ENCODE measurements at regions not wholly inside any gene's neighbourhood (a gene's known extent, or its start where the extent isn't known, plus 50 kb on each side); places are given as distances from the start of the nearest gene placed in this dataset.

DNA sequence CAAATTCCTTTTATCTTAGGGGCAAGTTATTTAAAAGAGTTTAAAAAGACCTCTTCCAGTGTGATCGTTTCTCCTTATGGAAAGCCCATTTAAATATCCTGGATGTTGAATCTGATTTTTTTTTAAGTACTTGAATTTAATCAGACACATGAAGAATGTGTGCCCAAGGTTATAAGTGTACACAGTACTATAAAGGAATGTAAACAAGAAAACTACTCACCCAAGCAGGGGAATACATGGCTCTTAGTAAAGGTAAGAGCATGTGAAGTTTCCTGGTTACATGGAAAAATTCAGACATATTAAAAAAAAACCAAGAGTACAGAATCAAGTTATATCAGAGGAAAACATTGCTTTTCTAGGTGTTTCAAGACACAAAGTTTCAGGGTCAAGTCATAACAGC, 546.9 kb downstream of the MATN1 start (continued):
- TF ChIP-seq, protein P1, sequence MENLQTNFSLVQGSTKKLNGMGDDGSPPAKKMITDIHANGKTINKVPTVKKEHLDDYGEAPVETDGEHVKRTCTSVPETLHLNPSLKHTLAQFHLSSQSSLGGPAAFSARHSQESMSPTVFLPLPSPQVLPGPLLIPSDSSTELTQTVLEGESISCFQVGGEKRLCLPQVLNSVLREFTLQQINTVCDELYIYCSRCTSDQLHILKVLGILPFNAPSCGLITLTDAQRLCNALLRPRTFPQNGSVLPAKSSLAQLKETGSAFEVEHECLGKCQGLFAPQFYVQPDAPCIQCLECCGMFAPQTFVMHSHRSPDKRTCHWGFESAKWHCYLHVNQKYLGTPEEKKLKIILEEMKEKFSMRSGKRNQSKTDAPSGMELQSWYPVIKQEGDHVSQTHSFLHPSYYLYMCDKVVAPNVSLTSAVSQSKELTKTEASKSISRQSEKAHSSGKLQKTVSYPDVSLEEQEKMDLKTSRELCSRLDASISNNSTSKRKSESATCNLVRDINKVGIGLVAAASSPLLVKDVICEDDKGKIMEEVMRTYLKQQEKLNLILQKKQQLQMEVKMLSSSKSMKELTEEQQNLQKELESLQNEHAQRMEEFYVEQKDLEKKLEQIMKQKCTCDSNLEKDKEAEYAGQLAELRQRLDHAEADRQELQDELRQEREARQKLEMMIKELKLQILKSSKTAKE (IDR thresholded peaks at IDR 0.05; ENCODE audit: low read depth, poor library complexity, severe bottlenecking) = no peak
- TF ChIP-seq, protein P2, sequence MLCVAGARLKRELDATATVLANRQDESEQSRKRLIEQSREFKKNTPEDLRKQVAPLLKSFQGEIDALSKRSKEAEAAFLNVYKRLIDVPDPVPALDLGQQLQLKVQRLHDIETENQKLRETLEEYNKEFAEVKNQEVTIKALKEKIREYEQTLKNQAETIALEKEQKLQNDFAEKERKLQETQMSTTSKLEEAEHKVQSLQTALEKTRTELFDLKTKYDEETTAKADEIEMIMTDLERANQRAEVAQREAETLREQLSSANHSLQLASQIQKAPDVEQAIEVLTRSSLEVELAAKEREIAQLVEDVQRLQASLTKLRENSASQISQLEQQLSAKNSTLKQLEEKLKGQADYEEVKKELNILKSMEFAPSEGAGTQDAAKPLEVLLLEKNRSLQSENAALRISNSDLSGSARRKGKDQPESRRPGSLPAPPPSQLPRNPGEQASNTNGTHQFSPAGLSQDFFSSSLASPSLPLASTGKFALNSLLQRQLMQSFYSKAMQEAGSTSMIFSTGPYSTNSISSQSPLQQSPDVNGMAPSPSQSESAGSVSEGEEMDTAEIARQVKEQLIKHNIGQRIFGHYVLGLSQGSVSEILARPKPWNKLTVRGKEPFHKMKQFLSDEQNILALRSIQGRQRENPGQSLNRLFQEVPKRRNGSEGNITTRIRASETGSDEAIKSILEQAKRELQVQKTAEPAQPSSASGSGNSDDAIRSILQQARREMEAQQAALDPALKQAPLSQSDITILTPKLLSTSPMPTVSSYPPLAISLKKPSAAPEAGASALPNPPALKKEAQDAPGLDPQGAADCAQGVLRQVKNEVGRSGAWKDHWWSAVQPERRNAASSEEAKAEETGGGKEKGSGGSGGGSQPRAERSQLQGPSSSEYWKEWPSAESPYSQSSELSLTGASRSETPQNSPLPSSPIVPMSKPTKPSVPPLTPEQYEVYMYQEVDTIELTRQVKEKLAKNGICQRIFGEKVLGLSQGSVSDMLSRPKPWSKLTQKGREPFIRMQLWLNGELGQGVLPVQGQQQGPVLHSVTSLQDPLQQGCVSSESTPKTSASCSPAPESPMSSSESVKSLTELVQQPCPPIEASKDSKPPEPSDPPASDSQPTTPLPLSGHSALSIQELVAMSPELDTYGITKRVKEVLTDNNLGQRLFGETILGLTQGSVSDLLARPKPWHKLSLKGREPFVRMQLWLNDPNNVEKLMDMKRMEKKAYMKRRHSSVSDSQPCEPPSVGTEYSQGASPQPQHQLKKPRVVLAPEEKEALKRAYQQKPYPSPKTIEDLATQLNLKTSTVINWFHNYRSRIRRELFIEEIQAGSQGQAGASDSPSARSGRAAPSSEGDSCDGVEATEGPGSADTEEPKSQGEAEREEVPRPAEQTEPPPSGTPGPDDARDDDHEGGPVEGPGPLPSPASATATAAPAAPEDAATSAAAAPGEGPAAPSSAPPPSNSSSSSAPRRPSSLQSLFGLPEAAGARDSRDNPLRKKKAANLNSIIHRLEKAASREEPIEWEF (IDR thresholded peaks at IDR 0.05; ENCODE audit: insufficient replicate concordance, low read depth, low read length) = no peak
- TF ChIP-seq, protein P3, sequence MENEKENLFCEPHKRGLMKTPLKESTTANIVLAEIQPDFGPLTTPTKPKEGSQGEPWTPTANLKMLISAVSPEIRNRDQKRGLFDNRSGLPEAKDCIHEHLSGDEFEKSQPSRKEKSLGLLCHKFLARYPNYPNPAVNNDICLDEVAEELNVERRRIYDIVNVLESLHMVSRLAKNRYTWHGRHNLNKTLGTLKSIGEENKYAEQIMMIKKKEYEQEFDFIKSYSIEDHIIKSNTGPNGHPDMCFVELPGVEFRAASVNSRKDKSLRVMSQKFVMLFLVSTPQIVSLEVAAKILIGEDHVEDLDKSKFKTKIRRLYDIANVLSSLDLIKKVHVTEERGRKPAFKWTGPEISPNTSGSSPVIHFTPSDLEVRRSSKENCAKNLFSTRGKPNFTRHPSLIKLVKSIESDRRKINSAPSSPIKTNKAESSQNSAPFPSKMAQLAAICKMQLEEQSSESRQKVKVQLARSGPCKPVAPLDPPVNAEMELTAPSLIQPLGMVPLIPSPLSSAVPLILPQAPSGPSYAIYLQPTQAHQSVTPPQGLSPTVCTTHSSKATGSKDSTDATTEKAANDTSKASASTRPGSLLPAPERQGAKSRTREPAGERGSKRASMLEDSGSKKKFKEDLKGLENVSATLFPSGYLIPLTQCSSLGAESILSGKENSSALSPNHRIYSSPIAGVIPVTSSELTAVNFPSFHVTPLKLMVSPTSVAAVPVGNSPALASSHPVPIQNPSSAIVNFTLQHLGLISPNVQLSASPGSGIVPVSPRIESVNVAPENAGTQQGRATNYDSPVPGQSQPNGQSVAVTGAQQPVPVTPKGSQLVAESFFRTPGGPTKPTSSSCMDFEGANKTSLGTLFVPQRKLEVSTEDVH (IDR thresholded peaks at IDR 0.05; ENCODE audit: low read depth, partially characterized antibody) = no peak
- TF ChIP-seq, protein P4, sequence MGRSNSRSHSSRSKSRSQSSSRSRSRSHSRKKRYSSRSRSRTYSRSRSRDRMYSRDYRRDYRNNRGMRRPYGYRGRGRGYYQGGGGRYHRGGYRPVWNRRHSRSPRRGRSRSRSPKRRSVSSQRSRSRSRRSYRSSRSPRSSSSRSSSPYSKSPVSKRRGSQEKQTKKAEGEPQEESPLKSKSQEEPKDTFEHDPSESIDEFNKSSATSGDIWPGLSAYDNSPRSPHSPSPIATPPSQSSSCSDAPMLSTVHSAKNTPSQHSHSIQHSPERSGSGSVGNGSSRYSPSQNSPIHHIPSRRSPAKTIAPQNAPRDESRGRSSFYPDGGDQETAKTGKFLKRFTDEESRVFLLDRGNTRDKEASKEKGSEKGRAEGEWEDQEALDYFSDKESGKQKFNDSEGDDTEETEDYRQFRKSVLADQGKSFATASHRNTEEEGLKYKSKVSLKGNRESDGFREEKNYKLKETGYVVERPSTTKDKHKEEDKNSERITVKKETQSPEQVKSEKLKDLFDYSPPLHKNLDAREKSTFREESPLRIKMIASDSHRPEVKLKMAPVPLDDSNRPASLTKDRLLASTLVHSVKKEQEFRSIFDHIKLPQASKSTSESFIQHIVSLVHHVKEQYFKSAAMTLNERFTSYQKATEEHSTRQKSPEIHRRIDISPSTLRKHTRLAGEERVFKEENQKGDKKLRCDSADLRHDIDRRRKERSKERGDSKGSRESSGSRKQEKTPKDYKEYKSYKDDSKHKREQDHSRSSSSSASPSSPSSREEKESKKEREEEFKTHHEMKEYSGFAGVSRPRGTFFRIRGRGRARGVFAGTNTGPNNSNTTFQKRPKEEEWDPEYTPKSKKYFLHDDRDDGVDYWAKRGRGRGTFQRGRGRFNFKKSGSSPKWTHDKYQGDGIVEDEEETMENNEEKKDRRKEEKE (IDR thresholded peaks at IDR 0.05) = no peak
- TF ChIP-seq MEF2A (IDR thresholded peaks at IDR 0.05; ENCODE audit: insufficient read depth, low read depth, low read length) (no peak), RELA (IDR thresholded peaks at IDR 0.05; ENCODE audit: borderline replicate concordance, partially characterized antibody) (no peak), TARDBP (IDR thresholded peaks at IDR 0.05; ENCODE audit: borderline replicate concordance) (no peak), YY1 (IDR thresholded peaks at IDR 0.05; ENCODE audit: low read depth, low read length) (no peak), RFX5 (IDR thresholded peaks at IDR 0.05; ENCODE audit: low read depth, low read length) (no peak)
- TF ChIP-seq, protein P5, sequence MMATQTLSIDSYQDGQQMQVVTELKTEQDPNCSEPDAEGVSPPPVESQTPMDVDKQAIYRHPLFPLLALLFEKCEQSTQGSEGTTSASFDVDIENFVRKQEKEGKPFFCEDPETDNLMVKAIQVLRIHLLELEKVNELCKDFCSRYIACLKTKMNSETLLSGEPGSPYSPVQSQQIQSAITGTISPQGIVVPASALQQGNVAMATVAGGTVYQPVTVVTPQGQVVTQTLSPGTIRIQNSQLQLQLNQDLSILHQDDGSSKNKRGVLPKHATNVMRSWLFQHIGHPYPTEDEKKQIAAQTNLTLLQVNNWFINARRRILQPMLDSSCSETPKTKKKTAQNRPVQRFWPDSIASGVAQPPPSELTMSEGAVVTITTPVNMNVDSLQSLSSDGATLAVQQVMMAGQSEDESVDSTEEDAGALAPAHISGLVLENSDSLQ (IDR thresholded peaks at IDR 0.05) = no peak
